ENCODE measurements at regions not wholly inside any gene's neighbourhood (a gene's known extent, or its start where the extent isn't known, plus 50 kb on each side); places are given as distances from the start of the nearest gene placed in this dataset.

DNA sequence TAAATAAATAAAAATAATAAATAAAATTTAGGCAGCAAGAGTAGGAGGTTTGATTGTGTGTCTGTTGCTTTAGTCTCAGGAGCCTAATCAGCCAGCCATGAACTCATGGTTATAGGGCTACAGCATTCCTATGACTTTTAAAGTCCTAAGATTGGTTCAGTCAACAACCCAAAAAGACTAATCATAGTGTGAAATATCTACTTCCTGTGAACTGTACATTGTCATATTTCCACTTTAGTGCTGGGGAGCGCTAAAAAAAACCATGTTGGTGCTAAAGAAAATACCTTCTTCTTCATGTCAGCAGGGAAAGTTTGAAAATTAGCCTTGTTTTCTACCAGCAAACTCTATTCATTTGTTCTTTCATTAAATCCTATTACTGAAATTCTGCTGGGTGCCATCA is 521.6 kb downstream of the RNF144A start:
- TF ChIP-seq CTCF (IDR thresholded peaks at IDR 0.05) (no peak), POLR2AphosphoS5 (IDR thresholded peaks at IDR 0.05) (no peak)
